ENCODE measurements at regions not wholly inside any gene's neighbourhood (a gene's known extent, or its start where the extent isn't known, plus 50 kb on each side); places are given as distances from the start of the nearest gene placed in this dataset.

GRCh38 chr6:26163427-26164119, 76.3 kb downstream of the HFE start:
- peaks cover 8% of the 10 kb centered on the region for H3K4me1 ChIP-seq (replicated peaks; ENCODE audit: insufficient read depth)
- no peak for DNase-seq
- no peak overlapping the region for H2AFZ ChIP-seq
- no peaks in the 10 kb centered on the region for H3K9me3 ChIP-seq (ENCODE audit: insufficient read depth, low read depth)
- intact Hi-C loops (cut with micrococcal nuclease; ENCODE audit: unreplicated experiment): no loop called here
- peaks cover 11% of the 10 kb centered on the region; the same call in 1 of the 2 replicates for H3F3A ChIP-seq (ENCODE audit: insufficient read depth, low read depth)
- POLR2A ChIA-PET (ENCODE audit: unreplicated experiment): interaction anchor here (0.7 kb wide), 1 partner anchor 26 kb away, joined by 4 read pairs; a partner anchor contains a TSS
- H3K79me2 ChIP-seq (ENCODE audit: low read depth): peaks cover 30% of the 10 kb centered on the region
- no TSS peak for BruUV-seq (replicated peaks)
- H3K36me3 ChIP-seq (ENCODE audit: low read depth): no peaks in the 10 kb centered on the region; the same call in 1 of the 2 replicates
- H3K9me2 ChIP-seq (ENCODE audit: insufficient read depth): no peaks in the 10 kb centered on the region
- no peaks in the 10 kb centered on the region for H3K27me3 ChIP-seq (ENCODE audit: insufficient read depth, low read depth)
- no peak overlapping the region for H3K4me2 ChIP-seq
- H4K20me1 ChIP-seq (ENCODE audit: insufficient read depth): no peaks in the 10 kb centered on the region
- TF ChIP-seq EZH2 (IDR thresholded peaks at IDR 0.05; ENCODE audit: low read depth): no peak
- no peak for TF ChIP-seq CTCF (conservative IDR thresholded peaks at IDR 0.05)
- H3K4me3 ChIP-seq: no peak overlapping the region
- no peak overlapping the region for H3K27ac ChIP-seq
- CTCF ChIA-PET: no interaction called here

DNA sequence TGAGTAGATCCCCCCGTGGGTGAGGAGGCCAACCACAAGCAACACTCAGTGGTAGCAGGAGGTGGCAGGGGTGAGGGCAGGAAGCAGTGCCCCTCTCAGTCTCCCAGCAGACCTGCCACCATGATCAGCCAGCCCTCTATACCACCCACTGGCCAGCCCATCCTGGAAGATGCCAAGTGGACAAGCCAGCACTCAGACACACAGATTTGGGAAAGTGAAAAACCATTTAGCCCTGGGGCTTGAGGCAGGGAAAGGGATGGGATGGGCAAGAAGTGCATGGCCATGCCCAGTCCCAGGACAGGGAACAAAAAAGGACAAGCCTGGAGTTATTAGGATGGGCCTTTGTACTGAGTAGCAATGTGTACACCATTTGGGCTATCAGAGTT, 76.9 kb downstream of the HFE start:
- ChIA-PET POLR2A (ENCODE audit: unreplicated experiment) (interaction anchor here (0.7 kb wide), 1 partner anchor 25 kb away, joined by 4 read pairs; a partner anchor contains a TSS), CTCF (no interaction called here)
- H3K4me2 ChIP-seq: no peak overlapping the region
- H3K79me2 ChIP-seq (ENCODE audit: low read depth): peaks cover 24% of the 10 kb centered on the region
- no TSS peak for BruUV-seq (replicated peaks)
- no peak for TF ChIP-seq EZH2 (IDR thresholded peaks at IDR 0.05; ENCODE audit: low read depth)
- no peak for TF ChIP-seq CTCF (conservative IDR thresholded peaks at IDR 0.05)
- H3K4me3 ChIP-seq: no peak overlapping the region
- H2AFZ ChIP-seq: no peak overlapping the region
- no peaks in the 10 kb centered on the region for H3K27me3 ChIP-seq (ENCODE audit: insufficient read depth, low read depth)
- H3K9me2 ChIP-seq (ENCODE audit: insufficient read depth): no peaks in the 10 kb centered on the region
- intact Hi-C loops (cut with micrococcal nuclease; ENCODE audit: unreplicated experiment): no loop called here
- H3K9me3 ChIP-seq (ENCODE audit: insufficient read depth, low read depth): no peaks in the 10 kb centered on the region
- H3K36me3 ChIP-seq (ENCODE audit: low read depth): no peaks in the 10 kb centered on the region; the same call in 1 of the 2 replicates
- DNase-seq: no peak
- peaks cover 7% of the 10 kb centered on the region; the same call in 1 of the 2 replicates for H3F3A ChIP-seq (ENCODE audit: insufficient read depth, low read depth)
- peaks cover 8% of the 10 kb centered on the region for H3K4me1 ChIP-seq (replicated peaks; ENCODE audit: insufficient read depth)
- H4K20me1 ChIP-seq (ENCODE audit: insufficient read depth): no peaks in the 10 kb centered on the region
- H3K27ac ChIP-seq: no peak overlapping the region

- intact Hi-C loops (cut with micrococcal nuclease; ENCODE audit: unreplicated experiment): no loop called here
- no TSS peak for BruUV-seq (replicated peaks)
- no peak for DNase-seq
- ChIA-PET CTCF (no interaction called here), POLR2A (ENCODE audit: unreplicated experiment) (no interaction called here)
- Histone ChIP-seq H2AFZ (no peak overlapping the region), H4K20me1 (ENCODE audit: insufficient read depth) (no peaks in the 10 kb centered on the region), H3K27me3 (ENCODE audit: insufficient read depth, low read depth) (no peaks in the 10 kb centered on the region), H3K79me2 (ENCODE audit: low read depth) (peaks cover 12% of the 10 kb centered on the region), H3K4me2 (no peak overlapping the region), H3K4me3 (no peak overlapping the region), H3K9me3 (ENCODE audit: insufficient read depth, low read depth) (no peaks in the 10 kb centered on the region), H3K9me2 (ENCODE audit: insufficient read depth) (no peaks in the 10 kb centered on the region), H3K4me1 (replicated peaks; ENCODE audit: insufficient read depth) (peaks cover 7% of the 10 kb centered on the region), H3K27ac (no peak overlapping the region), H3F3A (ENCODE audit: insufficient read depth, low read depth) (0 out of 2 replicates have a peak, but pooled peaks cover 2% of the 10 kb centered on the region), H3K36me3 (ENCODE audit: low read depth) (no peaks in the 10 kb centered on the region; the same call in 1 of the 2 replicates)
- no peak for TF ChIP-seq EZH2 (IDR thresholded peaks at IDR 0.05; ENCODE audit: low read depth)
- no peak for TF ChIP-seq CTCF (conservative IDR thresholded peaks at IDR 0.05)
Observed at GRCh38 chr6:26165261-26165790, 78.1 kb downstream of the HFE start.
